Nephron (organoid): ENCODE measurements at regions not wholly inside any gene's neighbourhood (a gene's known extent, or its start where the extent isn't known, plus 50 kb on each side); places are given as distances from the start of the nearest gene placed in this dataset.
"Not testable (repeated sequence)": the region's sequence is repeated elsewhere in the genome, so short reads cannot be mapped to it uniquely, and the experiment has no call there.

Source experiments
- H3K27ac Mint-ChIP-seq, 3 experiments: 2 replicates each; pipeline ENCODE4 v1.8.0; 2020; ENCODE audit warnings: mixed read lengths in 3 of 3, mild to moderate bottlenecking in 2 of 3, moderate library complexity in 1 of 3
- H3K27me3 Mint-ChIP-seq: 2 replicates; pipeline ENCODE4 v1.8.0; 2021; ENCODE audit warnings: low read depth, mild to moderate bottlenecking, moderate library complexity, mixed read lengths
- H3K36me3 Mint-ChIP-seq: 2 replicates; pipeline ENCODE4 v1.8.0; 2020; ENCODE audit warnings: low read depth, mixed read lengths
- H3K4me1 Mint-ChIP-seq: 2 replicates; pipeline ENCODE4 v1.8.0; 2020; ENCODE audit warnings: mixed read lengths
- H3K4me3 Mint-ChIP-seq, 3 experiments: 2 replicates each; pipeline ENCODE4 v1.8.0; 2020; ENCODE audit warnings: mild to moderate bottlenecking in 3 of 3, mixed read lengths in 3 of 3, moderate library complexity in 2 of 3
- H3K9me3 Mint-ChIP-seq: 2 replicates; pipeline ENCODE4 v1.8.0; 2020; ENCODE audit warnings: mixed read lengths
- CTCF ChIP-seq, 3 experiments: fragments of 200-600 bp; sonication (generic); IDR thresholded peaks; one replicate each; pipeline ENCODE4 v1.5.0; 2021; ENCODE audit warnings: antibody characterized with exemption in 3 of 3; ENCODE audit not compliant: unreplicated experiment in 3 of 3

GRCh38 chr2:16221461-16222010 is 281.2 kb downstream of the MYCN start:
- TF ChIP-seq CTCF (IDR thresholded peaks at IDR 0.05; ENCODE audit: unreplicated experiment in 3 of 3), result no peak

GRCh38 chr2:16219292-16219975 is 279.1 kb downstream of the MYCN start:
- no peak for TF ChIP-seq CTCF (IDR thresholded peaks at IDR 0.05; ENCODE audit: unreplicated experiment in 3 of 3)
- no peak overlapping the region for H3K4me3 Mint-ChIP-seq
- peaks cover 14% of the 10 kb centered on the region for H3K27me3 Mint-ChIP-seq
- H3K36me3 Mint-ChIP-seq, result no peaks in the 10 kb centered on the region
- H3K4me1 Mint-ChIP-seq, result peaks cover 37% of the 10 kb centered on the region
- no peak overlapping the region for H3K27ac Mint-ChIP-seq
- no peaks in the 10 kb centered on the region for H3K9me3 Mint-ChIP-seq

More at GRCh38 chr2:16221461-16222010, 281.2 kb downstream of the MYCN start:
- peak overlapping the region in 1 of 3 experiments; percentile 5 for H3K27ac Mint-ChIP-seq
- H3K4me3 Mint-ChIP-seq, result peak overlapping the region in 1 of 3 experiments; percentile 31
- H3K4me1 Mint-ChIP-seq, result peaks cover 28% of the 10 kb centered on the region
- no peaks in the 10 kb centered on the region for H3K9me3 Mint-ChIP-seq
- H3K36me3 Mint-ChIP-seq, result no peaks in the 10 kb centered on the region
- H3K27me3 Mint-ChIP-seq, result peaks cover 22% of the 10 kb centered on the region

- Mint-ChIP-seq H3K27ac (no peak overlapping the region), H3K36me3 (no peaks in the 10 kb centered on the region), H3K27me3 (peaks cover 11% of the 10 kb centered on the region), H3K4me3 (no peak overlapping the region), H3K4me1 (peaks cover 29% of the 10 kb centered on the region), H3K9me3 (no peaks in the 10 kb centered on the region)
- TF ChIP-seq CTCF (IDR thresholded peaks at IDR 0.05; ENCODE audit: unreplicated experiment in 3 of 3), result peak; percentile 24 to 39 (median 32)
Measured at GRCh38 chr2:16218625-16219024, 278.3 kb downstream of the MYCN start.

- Mint-ChIP-seq H3K27ac (no peak overlapping the region), H3K9me3 (no peaks in the 10 kb centered on the region), H3K36me3 (no peaks in the 10 kb centered on the region), H3K27me3 (peaks cover 7% of the 10 kb centered on the region), H3K4me3 (no peak overlapping the region), H3K4me1 (peaks cover 25% of the 10 kb centered on the region)
- TF ChIP-seq CTCF (IDR thresholded peaks at IDR 0.05; ENCODE audit: unreplicated experiment in 3 of 3), result no peak
Measured at GRCh38 chr2:16218161-16218560, 277.8 kb downstream of the MYCN start.

- H3K27ac Mint-ChIP-seq, H3K36me3 Mint-ChIP-seq, H3K4me3 Mint-ChIP-seq, H3K27me3 Mint-ChIP-seq, H3K9me3 Mint-ChIP-seq: not testable (repeated sequence)
- peaks cover 21% of the 10 kb centered on the region for H3K4me1 Mint-ChIP-seq
Measured at GRCh38 chr2:16217741-16218140, 277.4 kb downstream of the MYCN start.

- peaks cover 5% of the 10 kb centered on the region for H3K27me3 Mint-ChIP-seq
- no peak overlapping the region for H3K27ac Mint-ChIP-seq
- H3K36me3 Mint-ChIP-seq, result no peaks in the 10 kb centered on the region
- no peak overlapping the region for H3K4me3 Mint-ChIP-seq
- TF ChIP-seq CTCF (IDR thresholded peaks at IDR 0.05; ENCODE audit: unreplicated experiment in 3 of 3), result no peak
- peaks cover 19% of the 10 kb centered on the region for H3K4me1 Mint-ChIP-seq
- H3K9me3 Mint-ChIP-seq, result no peaks in the 10 kb centered on the region
Measured at GRCh38 chr2:16217291-16217690, 276.9 kb downstream of the MYCN start.
